Naive thymus-derived CD4-positive, alpha-beta T cell (primary cell): ENCODE measurements at regions not wholly inside any gene's neighbourhood (a gene's known extent, or its start where the extent isn't known, plus 50 kb on each side); places are given as distances from the start of the nearest gene placed in this dataset.

Experiments used
- ATAC-seq: fragments of 150-1000 bp; cut with Tn5 transposase; 2 replicates; pipeline ENCODE4 v1.10.0; 2021; ENCODE audit warnings: mild to moderate bottlenecking, moderate library complexity
- CTCF ChIA-PET: fragments of 350-600 bp; sonication (Branson Sonifier 250); formaldehyde crosslinking; loops from one replicate; lab custom pipeline; 2021; ENCODE audit warnings: antibody characterized with exemption; lab: Charles Lee
- POLR2A ChIA-PET: fragments of 350-600 bp; sonication (Branson Sonifier 250); formaldehyde crosslinking; loops from one replicate; lab custom pipeline; 2021; ENCODE audit warnings: antibody characterized with exemption, inconsistent platforms; lab: Charles Lee
- DNase-seq, 9 donors: peaks; one replicate each; pipeline versions ENCODE4 v3.0.0 to v3.0.0-alpha.2; 2020 to 2022; ENCODE audit warnings: mixed read lengths in 1 of 9
- H3K27ac ChIP-seq: one replicate; pipeline ENCODE4 v1.7.0; 2013; ENCODE audit warnings: mild to moderate bottlenecking, low read depth, low read length, moderate library complexity
- H3K27me3 ChIP-seq, 2 donors: one replicate each; pipeline ENCODE4 v1.7.0; 2013; ENCODE audit warnings: low read length in 2 of 2, mild to moderate bottlenecking in 2 of 2, moderate library complexity in 2 of 2; ENCODE audit not compliant: control insufficient read depth in 2 of 2, insufficient read depth in 2 of 2
- H3K36me3 ChIP-seq, 3 experiments: 1 replicate in 2 of 3; 2 replicates in 1 of 3; pipeline ENCODE4 v1.7.0; 2013; ENCODE audit warnings: low read length in 3 of 3, mild to moderate bottlenecking in 3 of 3, moderate library complexity in 1 of 3; ENCODE audit not compliant: insufficient read depth in 3 of 3, control insufficient read depth in 2 of 3
- H3K4me1 ChIP-seq, 2 donors: one replicate each; pipeline ENCODE4 v1.7.0; 2013; ENCODE audit warnings: low read length in 2 of 2, mild to moderate bottlenecking in 2 of 2, moderate library complexity in 1 of 2; ENCODE audit not compliant: control insufficient read depth in 2 of 2, insufficient read depth in 2 of 2
- H3K4me3 ChIP-seq: 2 replicates; pipeline ENCODE4 v1.7.0; 2013; ENCODE audit warnings: mild to moderate bottlenecking, low read length
- H3K9me3 ChIP-seq, 3 experiments: 1 replicate in 2 of 3; 2 replicates in 1 of 3; pipeline ENCODE4 v1.7.0; 2013; ENCODE audit warnings: low read length in 3 of 3; ENCODE audit not compliant: control insufficient read depth in 2 of 3
- H3K27ac Mint-ChIP-seq, 9 donors: one replicate each; pipeline ENCODE4 v1.8.0; 2020 to 2022; ENCODE audit warnings: mixed read lengths in 9 of 9, mild to moderate bottlenecking in 8 of 9, moderate library complexity in 5 of 9, inconsistent platforms in 2 of 9
- H3K27me3 Mint-ChIP-seq, 5 donors: one replicate each; pipeline ENCODE4 v1.8.0; 2021 to 2022; ENCODE audit warnings: mixed read lengths in 5 of 5, mild to moderate bottlenecking in 1 of 5
- H3K36me3 Mint-ChIP-seq, 5 donors: one replicate each; pipeline ENCODE4 v1.8.0; 2020 to 2022; ENCODE audit warnings: mixed read lengths in 5 of 5, mild to moderate bottlenecking in 3 of 5, inconsistent platforms in 1 of 5
- H3K4me1 Mint-ChIP-seq, 7 donors: one replicate each; pipeline ENCODE4 v1.8.0; 2020 to 2022; ENCODE audit warnings: mixed read lengths in 7 of 7, mild to moderate bottlenecking in 3 of 7, inconsistent platforms in 1 of 7
- H3K4me3 Mint-ChIP-seq, 10 donors: one replicate each; pipeline ENCODE4 v1.8.0; 2020 to 2022; ENCODE audit warnings: mild to moderate bottlenecking in 10 of 10, mixed read lengths in 10 of 10, moderate library complexity in 6 of 10, inconsistent platforms in 2 of 10
- H3K9me3 Mint-ChIP-seq, 11 donors: one replicate each; pipeline ENCODE4 v1.8.0; 2020 to 2022; ENCODE audit warnings: mixed read lengths in 11 of 11, mild to moderate bottlenecking in 4 of 11, inconsistent platforms in 1 of 11, moderate library complexity in 1 of 11
- intact Hi-C, 2 donors: fragments of 100-400 bp; cut with micrococcal nuclease; formaldehyde crosslinking; loops; one replicate each; pipeline ENCODE4 v1.15.1; 2023

GRCh38 chr12:87329076-87329863, 699.9 kb downstream of the C12orf50 start:
- Histone ChIP-seq H3K9me3 (no peaks in the 10 kb centered on the region), H3K4me3 (no peak overlapping the region), H3K4me1 (no peaks in the 10 kb centered on the region), H3K27me3 (no peaks in the 10 kb centered on the region), H3K27ac (no peak overlapping the region), H3K36me3 (no peaks in the 10 kb centered on the region)
- H3K9me3 Mint-ChIP-seq = peaks cover 0 to 8% (median 0%) of the 10 kb centered on the region in 11 donors
- CTCF ChIA-PET = no interaction called here
- DNase-seq = no peak
- no peaks in the 10 kb centered on the region for H3K36me3 Mint-ChIP-seq
- intact Hi-C loops = no loop called here
- H3K4me3 Mint-ChIP-seq = no peak overlapping the region
- no peak overlapping the region for H3K27ac Mint-ChIP-seq
- H3K27me3 Mint-ChIP-seq = no peaks in the 10 kb centered on the region
- POLR2A ChIA-PET = no interaction called here
- ATAC-seq = no peak
- peaks cover 0 to 2% (median 0%) of the 10 kb centered on the region in 7 donors for H3K4me1 Mint-ChIP-seq

- H3K27ac ChIP-seq = no peak overlapping the region
- H3K4me3 ChIP-seq = no peak overlapping the region
- Mint-ChIP-seq H3K4me3 (no peak overlapping the region), H3K9me3 (peaks cover 0 to 4% (median 0%) of the 10 kb centered on the region in 11 donors), H3K4me1 (peaks cover 0 to 2% (median 0%) of the 10 kb centered on the region in 7 donors), H3K27me3 (no peaks in the 10 kb centered on the region), H3K27ac (no peak overlapping the region), H3K36me3 (no peaks in the 10 kb centered on the region)
- H3K4me1 ChIP-seq = no peaks in the 10 kb centered on the region
- intact Hi-C loops = no loop called here
- H3K36me3 ChIP-seq = no peaks in the 10 kb centered on the region
- H3K27me3 ChIP-seq = no peaks in the 10 kb centered on the region
- ChIA-PET POLR2A (no interaction called here), CTCF (no interaction called here)
- DNase-seq (no peak), ATAC-seq (no peak)
- no peaks in the 10 kb centered on the region for H3K9me3 ChIP-seq
These were observed 705.8 kb downstream of the C12orf50 start for GRCh38 chr12:87323369-87323768.

- H3K9me3 Mint-ChIP-seq = peaks cover 0 to 4% (median 0%) of the 10 kb centered on the region in 11 donors
- H3K36me3 ChIP-seq = no peaks in the 10 kb centered on the region
- ATAC-seq (no peak), DNase-seq (no peak)
- H3K27me3 ChIP-seq = no peaks in the 10 kb centered on the region
- no peaks in the 10 kb centered on the region for H3K27me3 Mint-ChIP-seq
- ChIA-PET CTCF (no interaction called here), POLR2A (no interaction called here)
- no peaks in the 10 kb centered on the region for H3K36me3 Mint-ChIP-seq
- intact Hi-C loops = no loop called here
- H3K9me3 ChIP-seq = no peaks in the 10 kb centered on the region
- no peak overlapping the region for H3K4me3 Mint-ChIP-seq
- H3K4me1 Mint-ChIP-seq = no peaks in the 10 kb centered on the region
- H3K27ac Mint-ChIP-seq = no peak overlapping the region
- no peak overlapping the region for H3K27ac ChIP-seq
- no peaks in the 10 kb centered on the region for H3K4me1 ChIP-seq
- H3K4me3 ChIP-seq = no peak overlapping the region
These were observed 708.5 kb downstream of the C12orf50 start for GRCh38 chr12:87320724-87321123.

- Histone ChIP-seq H3K27me3 (no peaks in the 10 kb centered on the region), H3K9me3 (no peaks in the 10 kb centered on the region), H3K4me1 (no peaks in the 10 kb centered on the region), H3K4me3 (no peak overlapping the region), H3K36me3 (no peaks in the 10 kb centered on the region), H3K27ac (no peak overlapping the region)
- H3K27me3 Mint-ChIP-seq = no peaks in the 10 kb centered on the region
- H3K9me3 Mint-ChIP-seq = peaks cover 0 to 3% (median 0%) of the 10 kb centered on the region in 11 donors
- H3K4me3 Mint-ChIP-seq = no peak overlapping the region
- intact Hi-C loops = no loop called here
- ChIA-PET POLR2A (no interaction called here), CTCF (no interaction called here)
- DNase-seq = no peak
- ATAC-seq = no peak
- H3K36me3 Mint-ChIP-seq = no peaks in the 10 kb centered on the region
- H3K27ac Mint-ChIP-seq = no peak overlapping the region
- H3K4me1 Mint-ChIP-seq = no peaks in the 10 kb centered on the region
These were observed 711.9 kb downstream of the C12orf50 start for GRCh38 chr12:87317302-87317701.

GRCh38 chr12:87311206-87311605, 718.0 kb downstream of the C12orf50 start:
- Histone ChIP-seq H3K9me3 (no peaks in the 10 kb centered on the region), H3K36me3 (no peaks in the 10 kb centered on the region), H3K4me3 (no peak overlapping the region), H3K27ac (no peak overlapping the region), H3K4me1 (no peaks in the 10 kb centered on the region), H3K27me3 (no peaks in the 10 kb centered on the region)
- no peaks in the 10 kb centered on the region for H3K27me3 Mint-ChIP-seq
- DNase-seq = no peak
- H3K9me3 Mint-ChIP-seq = peaks cover 0 to 3% (median 0%) of the 10 kb centered on the region in 11 donors
- CTCF ChIA-PET = no interaction called here
- no peak for ATAC-seq
- no peak overlapping the region for H3K4me3 Mint-ChIP-seq
- H3K36me3 Mint-ChIP-seq = no peaks in the 10 kb centered on the region
- intact Hi-C loops = no loop called here
- no peaks in the 10 kb centered on the region for H3K4me1 Mint-ChIP-seq
- POLR2A ChIA-PET = no interaction called here
- H3K27ac Mint-ChIP-seq = no peak overlapping the region

- DNase-seq (no peak), ATAC-seq (no peak)
- Mint-ChIP-seq H3K4me1 (no peaks in the 10 kb centered on the region), H3K4me3 (no peak overlapping the region), H3K27ac (no peak overlapping the region), H3K9me3 (peaks cover 0 to 6% (median 0%) of the 10 kb centered on the region in 11 donors), H3K27me3 (no peaks in the 10 kb centered on the region), H3K36me3 (no peaks in the 10 kb centered on the region)
- Histone ChIP-seq H3K9me3 (no peaks in the 10 kb centered on the region), H3K27me3 (no peaks in the 10 kb centered on the region), H3K36me3 (no peaks in the 10 kb centered on the region), H3K4me3 (no peak overlapping the region), H3K4me1 (no peaks in the 10 kb centered on the region), H3K27ac (no peak overlapping the region)
- CTCF ChIA-PET = no interaction called here
- intact Hi-C loops = no loop called here
- POLR2A ChIA-PET = no interaction called here
These were observed 719.1 kb downstream of the C12orf50 start for GRCh38 chr12:87310126-87310525.

- CTCF ChIA-PET = no interaction called here
These were observed 723.7 kb downstream of the C12orf50 start for GRCh38 chr12:87305481-87305880.

More at GRCh38 chr12:87305481-87305880, 723.7 kb downstream of the C12orf50 start:
- DNase-seq (no peak), ATAC-seq (no peak)
- no peaks in the 10 kb centered on the region for H3K9me3 ChIP-seq
- H3K36me3 ChIP-seq = no peaks in the 10 kb centered on the region
- H3K4me3 Mint-ChIP-seq = no peak overlapping the region
- POLR2A ChIA-PET = no interaction called here
- intact Hi-C loops = no loop called here
- H3K27ac ChIP-seq = no peak overlapping the region
- no peaks in the 10 kb centered on the region for H3K36me3 Mint-ChIP-seq
- peaks cover 0 to 19% (median 0%) of the 10 kb centered on the region in 11 donors for H3K9me3 Mint-ChIP-seq
- no peak overlapping the region for H3K4me3 ChIP-seq
- H3K4me1 Mint-ChIP-seq = no peaks in the 10 kb centered on the region
- H3K4me1 ChIP-seq = no peaks in the 10 kb centered on the region
- H3K27ac Mint-ChIP-seq = no peak overlapping the region
- H3K27me3 ChIP-seq = no peaks in the 10 kb centered on the region
- no peaks in the 10 kb centered on the region for H3K27me3 Mint-ChIP-seq
